Heart right ventricle (tissue), 16 donors: ENCODE measurements at regions not wholly inside any gene's neighbourhood (a gene's known extent, or its start where the extent isn't known, plus 50 kb on each side); places are given as distances from the start of the nearest gene placed in this dataset.

Source experiments
- ATAC-seq, 8 donors: fragments of 200-7000 bp; cut with Tn5 transposase; one replicate each; pipeline ENCODE4 v1.9.1; 2020; ENCODE audit warnings: mild to moderate bottlenecking in 8 of 8, moderate library complexity in 8 of 8, moderate number of reproducible peaks in 1 of 8
- DNase-seq, 2 donors: peaks; one replicate each; pipeline ENCODE4 v3.0.0-alpha.2; 2020
- H3K27ac ChIP-seq, 10 donors: fragments of 200-600 bp; sonication (generic) in 2 of 10; one replicate each; pipeline versions ENCODE4 v1.5.0 to v1.8.0; 2020 to 2022; ENCODE audit warnings: mild to moderate bottlenecking in 3 of 10
- H3K27me3 ChIP-seq, 7 donors: fragments of 200-600 bp; one replicate each; pipeline ENCODE4 v1.8.0; 2021 to 2022; ENCODE audit warnings: mild to moderate bottlenecking in 2 of 7
- H3K36me3 ChIP-seq, 9 donors: fragments of 200-600 bp; sonication (generic) in 1 of 9; one replicate each; pipeline versions ENCODE4 v1.5.0 to v1.8.0; 2020 to 2022; ENCODE audit warnings: mild to moderate bottlenecking in 2 of 9
- H3K4me1 ChIP-seq, 9 donors: fragments of 200-600 bp; sonication (generic) in 1 of 9; one replicate each; pipeline versions ENCODE4 v1.5.0 to v1.8.0; 2020 to 2022; ENCODE audit warnings: mild to moderate bottlenecking in 4 of 9
- H3K4me3 ChIP-seq, 10 donors: fragments of 200-600 bp; sonication (generic) in 2 of 10; one replicate each; pipeline versions ENCODE4 v1.5.0 to v1.8.0; 2020 to 2022; ENCODE audit warnings: mild to moderate bottlenecking in 7 of 10, moderate library complexity in 2 of 10
- H3K9me3 ChIP-seq, 11 donors: fragments of 200-600 bp in 10 of 11; sonication (generic) in 2 of 11; one replicate each; pipeline versions ENCODE4 v1.5.0 to v1.8.0; 2013 to 2022; ENCODE audit warnings: mild to moderate bottlenecking in 2 of 11, control low read depth in 1 of 11, moderate library complexity in 1 of 11
- CTCF ChIP-seq, 9 donors: fragments of 200-600 bp; sonication (generic) in 2 of 9; IDR thresholded peaks; one replicate each; pipeline versions ENCODE4 v1.5.0 to v1.8.0; 2021 to 2022; ENCODE audit warnings: antibody characterized with exemption in 9 of 9, mild to moderate bottlenecking in 5 of 9, moderate library complexity in 1 of 9
- WGBS, 2 donors: extraction: QIAGEN DNeasy Blood & Tissue Kit; methylation state at CpG; one replicate each; pipeline ENCODE4 v1.1.7; 2013; ENCODE audit warnings: inconsistent platforms in 1 of 2; 5-methylcytosine and 5-hydroxymethylcytosine counted together
- intact Hi-C, 10 donors: fragments of 100-400 bp; cut with DNase I; formaldehyde crosslinking; loops; one replicate each; pipeline versions ENCODE4 v1.11.1 to v1.14.2; 2022
- donor health status: Arrhythmogenic right ventricular cardiomyopathy.
- donor health status: ischemic (EF 13 %, LVEDD 7.1; RV severe dilation, severe dysfunction).
- donor health status: healthy with polysubstance abuse.
- donor health status: DM: no; HTN: yes; CAD: no.
- donor health status: DM: no; HTN: no; CAD: no.
- donor health status: ischemic (EF 25% LVEDD 6.9; RV normal size, moderate dysfunction).
- donor health status: ischemic (EF 25% LVEDD 5.7; RV mildly dilated, moderate dysfunction).
- donor health status: healthy.
- donor health status: DM: yes; HTN: yes; CAD: no.
- donor health status: Ischemic cardiomyopathy.
- donor health status: ischemic (EF 35%, LVEDD 5.7; RV mildly dilated, moderate dysfunction).
- donor health status: nonischemic (EF 11% LVEDD 7.7; RV severe dilation, severe dysfunction).
- donor health status: DM: yes; HTN: yes; CAD: no.
- donor health status: PGD.
- donor health status: ischemic (EF 29% LVEDD 5.4; RV normal size, mild dysfunction).
- donor health status: nonischemic (EF 23%, LVEDD 6.1; RV moderate dilation, normal function).

GRCh38 chr5:85868070-85868469 is 749.7 kb upstream of the COX7C start:
- ATAC-seq (no peak), DNase-seq (no peak)
- whole genome bisulfite sequencing, 2 donors = 83 to 84% methylated on average over 5 of the region's 5 CpGs
- Histone ChIP-seq H3K27me3 (no peaks in the 10 kb centered on the region), H3K27ac (no peak overlapping the region), H3K4me1 (no peaks in the 10 kb centered on the region), H3K9me3 (peaks cover 0 to 13% (median 0%) of the 10 kb centered on the region in 11 donors), H3K36me3 (no peaks in the 10 kb centered on the region), H3K4me3 (no peak overlapping the region)
- intact Hi-C loops = no loop called here
- TF ChIP-seq CTCF (IDR thresholded peaks at IDR 0.05) = no peak

GRCh38 chr5:85893996-85894395 is 723.7 kb upstream of the COX7C start:
- Histone ChIP-seq H3K27me3 (no peaks in the 10 kb centered on the region), H3K27ac (no peak overlapping the region), H3K4me3 (no peak overlapping the region), H3K9me3 (no peaks in the 10 kb centered on the region), H3K36me3 (no peaks in the 10 kb centered on the region), H3K4me1 (no peaks in the 10 kb centered on the region)
- WGBS, 2 donors = 42 to 51% methylated on average over 2 of the region's 2 CpGs
- DNase-seq = no peak
- no peak for TF ChIP-seq CTCF (IDR thresholded peaks at IDR 0.05)
- intact Hi-C loops = no loop called here
- no peak for ATAC-seq

- TF ChIP-seq CTCF (IDR thresholded peaks at IDR 0.05) = no peak
- no peak for ATAC-seq
- 40 to 57% methylated on average over 4 of the region's 4 CpGs for WGBS, 2 donors
Observed at GRCh38 chr5:85896514-85896913, 721.2 kb upstream of the COX7C start.

GRCh38 chr5:85906460-85906859 is 711.3 kb upstream of the COX7C start:
- no peaks in the 10 kb centered on the region for H3K9me3 ChIP-seq
- ATAC-seq (no peak), DNase-seq (no peak)
- H3K27ac ChIP-seq = no peak overlapping the region
- no peak for TF ChIP-seq CTCF (IDR thresholded peaks at IDR 0.05)
- intact Hi-C loops = no loop called here
- no peaks in the 10 kb centered on the region for H3K36me3 ChIP-seq
- no peaks in the 10 kb centered on the region for H3K4me1 ChIP-seq
- WGBS, 2 donors = 39 to 57% methylated on average over 2 of the region's 2 CpGs
- no peaks in the 10 kb centered on the region for H3K27me3 ChIP-seq
- H3K4me3 ChIP-seq = no peak overlapping the region

More at GRCh38 chr5:85896514-85896913, 721.2 kb upstream of the COX7C start:
- Histone ChIP-seq H3K4me3 (no peak overlapping the region), H3K27ac (no peak overlapping the region), H3K4me1 (no peaks in the 10 kb centered on the region), H3K9me3 (no peaks in the 10 kb centered on the region), H3K36me3 (no peaks in the 10 kb centered on the region), H3K27me3 (no peaks in the 10 kb centered on the region)
- DNase-seq = no peak
- intact Hi-C loops = no loop called here

GRCh38 chr5:85910335-85910734 is 707.4 kb upstream of the COX7C start:
- Histone ChIP-seq H3K27ac (no peak overlapping the region), H3K4me3 (no peak overlapping the region), H3K36me3 (no peaks in the 10 kb centered on the region), H3K4me1 (no peaks in the 10 kb centered on the region), H3K27me3 (no peaks in the 10 kb centered on the region), H3K9me3 (no peaks in the 10 kb centered on the region)
- WGBS, 2 donors = 93 to 94% methylated on average over 2 of the region's 2 CpGs
- TF ChIP-seq CTCF (IDR thresholded peaks at IDR 0.05) = no peak
- intact Hi-C loops = no loop called here
- no peak for DNase-seq
- no peak for ATAC-seq
